GM23338 (cell line): ENCODE measurements at regions not wholly inside any gene's neighbourhood (a gene's known extent, or its start where the extent isn't known, plus 50 kb on each side); places are given as distances from the start of the nearest gene placed in this dataset.

ENCODE experiments used
- ATAC-seq: fragments of 200-7000 bp; cut with Tn5 transposase; 3 replicates; pipeline ENCODE4 v1.9.1; 2020
- DNase-seq: peaks from one replicate; pipeline ENCODE4 v3.0.0-alpha.2; 2015; ENCODE audit warnings: low spot score
- H2AFZ ChIP-seq: fragments of 200-600 bp; sonication (generic); 2 replicates; pipeline ENCODE4 v1.8.0; 2016; ENCODE audit warnings: antibody characterized with exemption, mild to moderate bottlenecking, moderate library complexity
- H3F3A ChIP-seq: fragments of 200-600 bp; sonication (generic); replicated peaks from 2 replicates; pipeline ENCODE4 v1.8.0; 2017; ENCODE audit warnings: antibody characterized with exemption, mixed run types, low read depth
- H3K27ac ChIP-seq: fragments of 200-600 bp; sonication (generic); 2 replicates; pipeline ENCODE4 v1.6.1; 2016; ENCODE audit warnings: low read depth
- H3K27me3 ChIP-seq: fragments of 200-600 bp; sonication (generic); 2 replicates; pipeline ENCODE4 v1.8.0; 2016; ENCODE audit warnings: mild to moderate bottlenecking, mixed run types, moderate library complexity; ENCODE audit not compliant: insufficient read depth
- H3K36me3 ChIP-seq: fragments of 200-600 bp; sonication (generic); 2 replicates; pipeline ENCODE4 v1.8.0; 2016; ENCODE audit warnings: mild to moderate bottlenecking; ENCODE audit not compliant: insufficient read depth
- H3K4me1 ChIP-seq: fragments of 200-600 bp; sonication (generic); 2 replicates; pipeline ENCODE4 v1.8.0; 2016; ENCODE audit warnings: mild to moderate bottlenecking, moderate library complexity; ENCODE audit not compliant: insufficient read depth
- H3K4me2 ChIP-seq: fragments of 200-600 bp; sonication (generic); 2 replicates; pipeline ENCODE4 v1.7.1; 2017; ENCODE audit warnings: mixed run types
- H3K4me3 ChIP-seq: fragments of 200-600 bp; sonication (generic); 2 replicates; pipeline ENCODE4 v1.6.1; 2016; ENCODE audit warnings: mixed run types
- H3K79me2 ChIP-seq: fragments of 200-600 bp; sonication (generic); replicated peaks from 2 replicates; pipeline ENCODE4 v1.8.0; 2017; ENCODE audit warnings: mild to moderate bottlenecking; ENCODE audit not compliant: insufficient read depth
- H3K9me2 ChIP-seq: fragments of 200-600 bp; sonication (generic); 2 replicates; pipeline ENCODE4 v1.8.0; 2017; ENCODE audit not compliant: insufficient read depth
- H4K20me1 ChIP-seq: fragments of 200-600 bp; sonication (generic); replicated peaks from 2 replicates; pipeline ENCODE4 v1.8.0; 2017; ENCODE audit warnings: mild to moderate bottlenecking; ENCODE audit not compliant: insufficient read depth
- H3K27ac Mint-ChIP-seq: 2 replicates; pipeline ENCODE4 v1.8.0; 2020; ENCODE audit warnings: inconsistent platforms, mild to moderate bottlenecking, moderate library complexity, mixed read lengths
- H3K27me3 Mint-ChIP-seq: 3 replicates; pipeline ENCODE4 v1.8.0; 2022; ENCODE audit warnings: low read depth, mild to moderate bottlenecking, moderate library complexity, mixed read lengths, inconsistent platforms; ENCODE audit not compliant: insufficient read depth, poor library complexity
- H3K36me3 Mint-ChIP-seq: 3 replicates; pipeline ENCODE4 v1.8.0; 2021; ENCODE audit warnings: low read depth, mild to moderate bottlenecking, inconsistent platforms, moderate library complexity, mixed read lengths
- H3K4me1 Mint-ChIP-seq: 3 replicates; pipeline ENCODE4 v1.8.0; 2020; ENCODE audit warnings: mild to moderate bottlenecking, inconsistent platforms, mixed read lengths
- H3K4me3 Mint-ChIP-seq: 3 replicates; pipeline ENCODE4 v1.8.0; 2021; ENCODE audit warnings: moderate library complexity, mild to moderate bottlenecking, inconsistent platforms, mixed read lengths
- H3K9me3 Mint-ChIP-seq: 3 replicates; pipeline ENCODE4 v1.8.0; 2020; ENCODE audit warnings: moderate library complexity, mild to moderate bottlenecking, inconsistent platforms, mixed read lengths
- EZH2 ChIP-seq: fragments of 200-600 bp; sonication (generic); IDR thresholded peaks from one replicate; pipeline ENCODE4 v1.8.0; 2017; ENCODE audit warnings: antibody characterized with exemption, mild to moderate bottlenecking, low read depth; ENCODE audit not compliant: unreplicated experiment
- EZH2phosphoT487 ChIP-seq: fragments of 200-600 bp; sonication (generic); IDR thresholded peaks from one replicate; pipeline ENCODE4 v1.8.1; 2018; ENCODE audit warnings: antibody characterized with exemption; ENCODE audit not compliant: unreplicated experiment
- JUNB ChIP-seq: IDR thresholded peaks from one replicate; pipeline ENCODE4 v1.6.1; 2016; ENCODE audit warnings: antibody characterized with exemption; ENCODE audit not compliant: unreplicated experiment
- NANOG ChIP-seq: IDR thresholded peaks from 2 replicates; pipeline ENCODE4 v1.6.1; 2016; ENCODE audit warnings: antibody characterized with exemption, borderline replicate concordance
- POLR2AphosphoS5 ChIP-seq: IDR thresholded peaks from 2 replicates; pipeline ENCODE4 v1.6.1; 2016; ENCODE audit warnings: antibody characterized with exemption, low read depth
- ZNF114 ChIP-seq: fragments of 250-450 bp; sonication (Bioruptor Pico); IDR thresholded peaks from 2 replicates; pipeline ENCODE4 v1.5.0; 2020; ENCODE audit warnings: mild to moderate bottlenecking, moderate library complexity
- ZNF331 ChIP-seq: fragments of 250-450 bp; sonication (Bioruptor Pico); IDR thresholded peaks from 2 replicates; pipeline ENCODE4 v1.5.0; 2020; ENCODE audit warnings: low read depth, mild to moderate bottlenecking, moderate library complexity
- TF ChIP-seq, protein P1 (sequence below), 2 experiments: fragments of 200-600 bp in 1 of 2; sonication (generic) in 1 of 2; conservative IDR thresholded peaks; 2 replicates each; pipeline versions ENCODE4 v1.5.1 to v1.6.1; 2016 to 2017; ENCODE audit warnings: antibody characterized with exemption in 2 of 2, low read depth in 2 of 2, mild to moderate bottlenecking in 2 of 2, moderate library complexity in 1 of 2
- TF ChIP-seq, protein P2 (sequence below): IDR thresholded peaks from 2 replicates; pipeline ENCODE4 v1.6.1; 2016; ENCODE audit warnings: antibody characterized with exemption
- TF ChIP-seq, protein P3 (sequence below): IDR thresholded peaks from one replicate; pipeline ENCODE4 v1.6.1; 2018; ENCODE audit warnings: antibody characterized with exemption; ENCODE audit not compliant: unreplicated experiment

DNA sequence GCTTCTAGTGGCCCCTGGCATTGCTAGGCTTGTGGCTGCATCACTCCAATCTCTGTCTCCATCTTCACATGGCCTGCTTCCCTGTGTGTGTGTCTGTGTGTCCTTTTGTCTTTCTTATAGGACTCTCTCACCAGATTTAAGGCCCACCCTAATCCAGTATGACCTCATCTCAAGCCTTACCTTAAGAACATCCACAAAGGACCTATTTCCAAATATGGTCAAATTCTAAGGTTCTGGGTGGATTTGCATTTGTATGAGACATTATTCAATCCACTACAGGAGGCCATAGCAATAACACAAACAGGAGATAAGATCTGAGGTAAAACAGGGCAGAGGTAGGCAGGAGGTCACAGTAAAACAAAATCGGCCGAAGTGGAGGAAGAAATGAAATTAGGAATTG is 375.9 kb downstream of the BTG1 start:
- Histone ChIP-seq H3K9me2 (peaks cover 4% of the 10 kb centered on the region), H3K79me2 (no peaks in the 10 kb centered on the region), H4K20me1 (no peaks in the 10 kb centered on the region), H3K4me2 (no peak overlapping the region), H3K4me1 (no peaks in the 10 kb centered on the region), H3K36me3 (no peaks in the 10 kb centered on the region), H3F3A (no peaks in the 10 kb centered on the region), H3K4me3 (no peak overlapping the region), H3K27ac (no peak overlapping the region), H3K27me3 (no peaks in the 10 kb centered on the region), H2AFZ (no peak overlapping the region)
- Mint-ChIP-seq H3K4me3 (no peak overlapping the region), H3K36me3 (0 out of 3 replicates have a peak, but pooled peaks cover 3% of the 10 kb centered on the region), H3K27me3 (peaks cover 2% of the 10 kb centered on the region), H3K9me3 (peaks cover 5% of the 10 kb centered on the region; the same call in 2 of the 3 replicates), H3K27ac (no peak overlapping the region), H3K4me1 (no peaks in the 10 kb centered on the region)
- ATAC-seq (peak; percentile 65), DNase-seq (peak; percentile 2)
- TF ChIP-seq ZNF331 (CRISPR knock-in tag), result no peak
- TF ChIP-seq ZNF114 (CRISPR knock-in tag), result 0 out of 2 replicates have a peak, but pooled peaks have one; percentile 26
- TF ChIP-seq, protein P1, sequence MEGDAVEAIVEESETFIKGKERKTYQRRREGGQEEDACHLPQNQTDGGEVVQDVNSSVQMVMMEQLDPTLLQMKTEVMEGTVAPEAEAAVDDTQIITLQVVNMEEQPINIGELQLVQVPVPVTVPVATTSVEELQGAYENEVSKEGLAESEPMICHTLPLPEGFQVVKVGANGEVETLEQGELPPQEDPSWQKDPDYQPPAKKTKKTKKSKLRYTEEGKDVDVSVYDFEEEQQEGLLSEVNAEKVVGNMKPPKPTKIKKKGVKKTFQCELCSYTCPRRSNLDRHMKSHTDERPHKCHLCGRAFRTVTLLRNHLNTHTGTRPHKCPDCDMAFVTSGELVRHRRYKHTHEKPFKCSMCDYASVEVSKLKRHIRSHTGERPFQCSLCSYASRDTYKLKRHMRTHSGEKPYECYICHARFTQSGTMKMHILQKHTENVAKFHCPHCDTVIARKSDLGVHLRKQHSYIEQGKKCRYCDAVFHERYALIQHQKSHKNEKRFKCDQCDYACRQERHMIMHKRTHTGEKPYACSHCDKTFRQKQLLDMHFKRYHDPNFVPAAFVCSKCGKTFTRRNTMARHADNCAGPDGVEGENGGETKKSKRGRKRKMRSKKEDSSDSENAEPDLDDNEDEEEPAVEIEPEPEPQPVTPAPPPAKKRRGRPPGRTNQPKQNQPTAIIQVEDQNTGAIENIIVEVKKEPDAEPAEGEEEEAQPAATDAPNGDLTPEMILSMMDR (conservative IDR thresholded peaks at IDR 0.05; ENCODE audit: low read depth in 2 of 2), result no peak

DNA sequence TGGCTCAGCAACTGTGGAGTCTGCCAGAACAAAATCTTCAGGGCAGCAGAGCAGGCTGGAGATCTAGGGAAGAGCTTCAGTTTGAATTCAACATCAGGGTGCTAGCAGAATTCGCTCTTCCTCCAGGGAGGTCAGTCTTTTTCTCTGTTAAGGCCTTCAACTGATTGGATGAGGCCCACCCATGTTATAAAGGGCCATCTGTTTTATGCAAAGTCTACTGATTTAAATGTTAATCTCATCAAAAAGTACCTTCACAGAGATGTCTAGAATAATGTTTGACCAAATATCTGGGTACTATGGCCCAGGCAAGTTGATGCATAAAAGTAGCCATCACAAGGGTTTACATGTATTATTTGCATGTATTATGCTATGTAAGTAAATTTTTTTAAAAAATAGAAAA is 378.4 kb downstream of the BTG1 start:
- no peaks in the 10 kb centered on the region for H3F3A ChIP-seq
- H3K27me3 ChIP-seq, result no peaks in the 10 kb centered on the region
- Mint-ChIP-seq H3K4me3 (no peak overlapping the region), H3K27ac (no peak overlapping the region), H3K9me3 (peaks cover 5% of the 10 kb centered on the region; the same call in 2 of the 3 replicates), H3K27me3 (no peaks in the 10 kb centered on the region), H3K4me1 (no peaks in the 10 kb centered on the region), H3K36me3 (0 out of 3 replicates have a peak, but pooled peaks cover 3% of the 10 kb centered on the region)
- H3K4me2 ChIP-seq, result no peak overlapping the region
- H3K79me2 ChIP-seq, result no peaks in the 10 kb centered on the region
- no peaks in the 10 kb centered on the region for H3K36me3 ChIP-seq
- H3K9me2 ChIP-seq, result peaks cover 4% of the 10 kb centered on the region
- DNase-seq (no peak), ATAC-seq (no peak)
- H2AFZ ChIP-seq, result no peak overlapping the region
- H3K4me1 ChIP-seq, result no peaks in the 10 kb centered on the region
- H3K27ac ChIP-seq, result no peak overlapping the region
- H3K4me3 ChIP-seq, result no peak overlapping the region
- no peaks in the 10 kb centered on the region for H4K20me1 ChIP-seq
- TF ChIP-seq NANOG (no peak), EZH2 (no peak), EZH2phosphoT487 (no peak), ZNF114 (CRISPR knock-in tag) (no peak), JUNB (no peak), POLR2AphosphoS5 (no peak), ZNF331 (CRISPR knock-in tag) (no peak)
- TF ChIP-seq, protein P1 (conservative IDR thresholded peaks at IDR 0.05; ENCODE audit: low read depth in 2 of 2), result no peak
- TF ChIP-seq, protein P2, sequence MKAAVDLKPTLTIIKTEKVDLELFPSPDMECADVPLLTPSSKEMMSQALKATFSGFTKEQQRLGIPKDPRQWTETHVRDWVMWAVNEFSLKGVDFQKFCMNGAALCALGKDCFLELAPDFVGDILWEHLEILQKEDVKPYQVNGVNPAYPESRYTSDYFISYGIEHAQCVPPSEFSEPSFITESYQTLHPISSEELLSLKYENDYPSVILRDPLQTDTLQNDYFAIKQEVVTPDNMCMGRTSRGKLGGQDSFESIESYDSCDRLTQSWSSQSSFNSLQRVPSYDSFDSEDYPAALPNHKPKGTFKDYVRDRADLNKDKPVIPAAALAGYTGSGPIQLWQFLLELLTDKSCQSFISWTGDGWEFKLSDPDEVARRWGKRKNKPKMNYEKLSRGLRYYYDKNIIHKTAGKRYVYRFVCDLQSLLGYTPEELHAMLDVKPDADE, result no peak
- TF ChIP-seq, protein P3, sequence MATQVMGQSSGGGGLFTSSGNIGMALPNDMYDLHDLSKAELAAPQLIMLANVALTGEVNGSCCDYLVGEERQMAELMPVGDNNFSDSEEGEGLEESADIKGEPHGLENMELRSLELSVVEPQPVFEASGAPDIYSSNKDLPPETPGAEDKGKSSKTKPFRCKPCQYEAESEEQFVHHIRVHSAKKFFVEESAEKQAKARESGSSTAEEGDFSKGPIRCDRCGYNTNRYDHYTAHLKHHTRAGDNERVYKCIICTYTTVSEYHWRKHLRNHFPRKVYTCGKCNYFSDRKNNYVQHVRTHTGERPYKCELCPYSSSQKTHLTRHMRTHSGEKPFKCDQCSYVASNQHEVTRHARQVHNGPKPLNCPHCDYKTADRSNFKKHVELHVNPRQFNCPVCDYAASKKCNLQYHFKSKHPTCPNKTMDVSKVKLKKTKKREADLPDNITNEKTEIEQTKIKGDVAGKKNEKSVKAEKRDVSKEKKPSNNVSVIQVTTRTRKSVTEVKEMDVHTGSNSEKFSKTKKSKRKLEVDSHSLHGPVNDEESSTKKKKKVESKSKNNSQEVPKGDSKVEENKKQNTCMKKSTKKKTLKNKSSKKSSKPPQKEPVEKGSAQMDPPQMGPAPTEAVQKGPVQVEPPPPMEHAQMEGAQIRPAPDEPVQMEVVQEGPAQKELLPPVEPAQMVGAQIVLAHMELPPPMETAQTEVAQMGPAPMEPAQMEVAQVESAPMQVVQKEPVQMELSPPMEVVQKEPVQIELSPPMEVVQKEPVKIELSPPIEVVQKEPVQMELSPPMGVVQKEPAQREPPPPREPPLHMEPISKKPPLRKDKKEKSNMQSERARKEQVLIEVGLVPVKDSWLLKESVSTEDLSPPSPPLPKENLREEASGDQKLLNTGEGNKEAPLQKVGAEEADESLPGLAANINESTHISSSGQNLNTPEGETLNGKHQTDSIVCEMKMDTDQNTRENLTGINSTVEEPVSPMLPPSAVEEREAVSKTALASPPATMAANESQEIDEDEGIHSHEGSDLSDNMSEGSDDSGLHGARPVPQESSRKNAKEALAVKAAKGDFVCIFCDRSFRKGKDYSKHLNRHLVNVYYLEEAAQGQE, result no peak
